GDM1 (cell line): ENCODE measurements at regions not wholly inside any gene's neighbourhood (a gene's known extent, or its start where the extent isn't known, plus 50 kb on each side); places are given as distances from the start of the nearest gene placed in this dataset.

ENCODE experiments used
- DNase-seq: peaks from one replicate; lab custom pipeline; 2025; lab: John Stamatoyannopoulos, UW

- DNase-seq = peak; percentile 90
Observed at GRCh38 chr14:49999146-49999761, 106.4 kb downstream of the ARF6 start.

- DNase-seq = no peak
Observed at GRCh38 chr14:49999826-50000379, 107.0 kb downstream of the ARF6 start.

- DNase-seq = peak; percentile 67
Observed at GRCh38 chr14:50000380-50001150, 107.7 kb downstream of the ARF6 start.

- DNase-seq = no peak
Observed at GRCh38 chr14:50001151-50001998, 108.5 kb downstream of the ARF6 start.

GRCh38 chr14:50001999-50002925 is 109.4 kb downstream of the ARF6 start:
- no peak for DNase-seq

- no peak for DNase-seq
Observed at GRCh38 chr14:50002926-50003212, 110.0 kb downstream of the ARF6 start.

GRCh38 chr14:50003213-50004021 is 110.5 kb downstream of the ARF6 start:
- peak; percentile 65 for DNase-seq

- no peak for DNase-seq
Observed at GRCh38 chr14:50006141-50006540, 110.2 kb downstream of the VCPKMT start.

GRCh38 chr14:50007123-50007903 is 109.1 kb downstream of the VCPKMT start:
- no peak for DNase-seq

- no peak for DNase-seq
Observed at GRCh38 chr14:50008562-50008961, 107.8 kb downstream of the VCPKMT start.

- no peak for DNase-seq
Observed at GRCh38 chr14:50008974-50009373, 107.4 kb downstream of the VCPKMT start.

GRCh38 chr14:50010752-50011151 is 105.6 kb downstream of the VCPKMT start:
- DNase-seq = no peak

GRCh38 chr14:50011242-50011641 is 105.1 kb downstream of the VCPKMT start:
- DNase-seq = no peak

GRCh38 chr14:50012644-50013043 is 103.7 kb downstream of the VCPKMT start:
- no peak for DNase-seq

GRCh38 chr14:50013198-50013918 is 103.0 kb downstream of the VCPKMT start:
- DNase-seq = no peak

GRCh38 chr14:50013934-50014333 is 102.4 kb downstream of the VCPKMT start:
- no peak for DNase-seq

GRCh38 chr14:50014809-50015430 is 101.5 kb downstream of the VCPKMT start:
- no peak for DNase-seq

- DNase-seq = no peak
Observed at GRCh38 chr14:50015716-50016115, 100.7 kb downstream of the VCPKMT start.
